Muscle of back (tissue), 3 donors: ENCODE measurements at regions not wholly inside any gene's neighbourhood (a gene's known extent, or its start where the extent isn't known, plus 50 kb on each side); places are given as distances from the start of the nearest gene placed in this dataset.

ENCODE experiments used
- DNase-seq, 3 donors: peaks; one replicate each; pipeline versions ENCODE4 v3.0.0 to v3.0.0-alpha.2; 2013

DNA sequence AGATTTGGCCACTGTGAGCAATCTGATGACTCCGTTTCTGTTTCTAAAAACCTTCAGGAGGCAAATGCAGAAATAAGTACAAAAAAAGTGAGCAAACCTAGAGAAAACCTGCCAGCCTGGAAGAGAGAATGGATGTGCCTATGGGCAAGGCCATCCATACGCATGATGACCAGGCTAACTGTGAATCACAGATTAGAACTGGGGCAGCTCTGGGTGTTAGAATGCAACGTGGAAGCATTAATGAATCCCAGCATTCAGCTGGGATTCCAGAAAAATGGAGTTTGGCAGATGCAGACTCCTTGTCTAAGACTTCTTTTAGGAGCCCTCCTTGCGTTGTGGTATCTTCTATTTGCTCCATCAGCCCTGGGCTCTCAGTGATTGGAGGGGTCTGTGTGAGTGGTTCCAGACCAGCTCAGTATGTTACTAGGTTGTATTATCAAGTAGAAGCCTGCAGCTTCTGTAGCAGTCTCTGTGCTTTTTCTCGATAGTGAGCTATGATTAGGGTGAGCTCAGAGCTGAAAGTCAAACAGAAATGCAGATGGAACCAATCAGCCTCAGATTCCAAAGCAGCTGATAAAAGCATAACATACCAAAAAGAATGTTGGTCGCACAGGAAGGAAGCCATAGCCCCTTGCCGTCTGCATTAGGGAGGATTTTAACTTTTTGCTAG is 154.0 kb downstream of the PSMG1 start:
- peak in 1 of 3 donors; percentile 63 for DNase-seq

DNA sequence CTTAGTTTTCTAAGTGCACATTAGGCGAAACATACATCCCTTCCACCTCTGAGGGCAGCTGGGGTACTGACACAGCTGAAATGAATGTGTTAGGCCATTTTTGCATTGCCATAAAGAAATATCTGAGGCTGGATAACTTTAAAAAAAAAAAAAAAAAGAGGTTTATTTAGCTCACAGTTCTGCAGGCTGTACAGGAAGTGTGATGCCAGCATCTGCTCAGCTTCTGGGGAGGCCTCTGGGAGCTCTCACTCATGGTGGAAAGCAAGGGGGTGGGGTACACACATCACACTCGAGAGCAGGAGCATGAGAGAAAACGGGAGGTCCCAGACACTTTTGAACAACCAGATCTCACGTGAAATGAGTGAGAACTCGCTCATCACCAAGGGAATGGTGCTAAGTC is 158.1 kb downstream of the PSMG1 start:
- no peak for DNase-seq

DNA sequence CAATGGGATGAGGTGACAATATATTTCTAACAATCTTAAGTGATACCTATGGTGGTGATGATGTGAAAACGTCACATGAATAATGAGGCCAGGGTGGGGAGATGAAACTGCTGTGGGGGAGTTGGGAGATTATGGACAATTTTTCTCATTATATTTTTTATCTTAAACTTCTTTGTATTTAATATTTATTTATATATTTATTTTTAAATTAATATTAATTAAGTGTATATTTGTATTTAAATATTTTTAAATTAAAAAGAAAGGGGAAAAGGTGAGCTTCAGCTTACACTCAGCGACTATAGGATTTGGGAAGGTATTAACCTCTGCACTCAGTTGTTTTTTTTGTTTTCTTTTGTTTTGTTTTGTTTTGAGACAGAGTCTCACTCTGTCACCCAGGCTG is 158.7 kb downstream of the PSMG1 start:
- no peak for DNase-seq

DNA sequence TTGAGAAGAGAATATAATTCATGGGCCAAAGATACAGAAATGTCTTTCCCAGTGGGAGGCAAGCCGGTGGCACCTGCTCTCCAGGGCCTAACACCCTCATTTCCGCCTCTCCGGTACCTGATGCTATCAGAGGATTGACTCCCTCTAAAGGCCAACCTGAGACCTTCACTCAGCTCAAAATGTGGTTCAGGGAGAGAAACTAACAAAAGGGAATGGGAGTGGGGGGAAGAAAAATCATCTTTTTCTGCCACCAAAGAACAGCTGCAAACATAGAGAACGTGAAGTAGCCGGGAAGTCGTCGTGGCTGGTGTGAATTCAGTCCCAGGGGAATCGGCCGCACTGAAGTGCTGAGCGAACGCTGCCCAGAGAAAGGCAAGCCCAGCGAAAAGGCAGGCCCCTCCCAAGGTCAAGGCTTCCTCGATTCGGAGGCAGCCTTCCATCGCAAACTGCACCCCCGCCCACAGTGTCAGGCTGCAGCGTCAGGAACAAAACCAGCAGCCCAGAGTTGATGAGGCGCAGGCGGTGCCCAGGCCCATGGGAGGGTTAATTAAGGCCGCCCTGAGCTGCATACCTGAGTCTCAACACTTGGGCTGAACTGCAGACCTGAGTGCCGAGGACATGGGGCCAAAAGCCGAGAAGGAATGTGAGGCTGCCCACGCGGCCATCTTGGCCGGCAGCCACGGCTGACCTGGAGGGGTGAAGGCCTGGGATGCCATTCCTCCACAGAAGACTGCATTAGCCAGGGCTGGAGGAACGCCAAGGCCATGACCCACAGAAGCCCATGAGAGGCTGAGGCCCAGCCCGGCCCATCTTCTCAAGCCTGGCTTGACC is 160.2 kb downstream of the PSMG1 start:
- peak; percentile 37 to 70 (median 45) for DNase-seq

DNA sequence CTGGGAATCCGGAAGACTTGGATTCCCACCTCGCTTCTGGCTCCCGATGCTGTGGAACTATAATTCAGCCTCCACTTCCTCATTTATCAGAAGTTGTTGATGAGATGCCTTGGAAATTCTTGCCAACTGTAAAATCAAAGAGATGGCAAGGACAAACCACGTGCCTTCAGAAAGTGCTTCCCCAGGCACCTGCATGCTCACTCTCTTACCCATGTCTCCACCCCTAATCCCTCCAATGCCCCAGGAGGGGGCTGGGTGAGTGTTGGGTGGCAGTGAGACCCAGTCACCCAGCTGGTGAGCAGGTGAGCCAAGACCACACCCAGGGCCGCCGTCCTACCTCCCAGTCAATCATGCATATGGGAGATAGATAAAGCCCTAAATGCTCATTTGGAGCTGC is 160.8 kb downstream of the PSMG1 start:
- DNase-seq = no peak

DNA sequence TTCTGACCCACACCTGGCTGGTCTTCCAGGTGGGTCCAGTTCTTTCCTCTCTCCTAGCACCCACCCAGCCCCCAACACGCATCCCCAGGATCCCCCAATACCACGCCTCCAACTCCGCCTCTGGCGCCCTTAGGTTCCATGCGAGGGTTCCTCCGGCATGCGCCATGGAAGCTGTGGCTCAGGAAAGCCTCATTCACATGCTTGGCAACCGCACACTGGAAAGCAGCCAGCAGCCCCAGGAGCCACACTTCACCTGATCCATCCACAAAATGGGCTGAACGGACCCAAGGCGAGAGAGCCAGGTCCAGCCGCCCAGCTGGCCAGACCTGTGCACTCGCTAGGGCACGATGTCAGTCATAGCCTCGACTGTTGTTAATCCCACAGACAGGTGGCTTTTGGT is 161.2 kb downstream of the PSMG1 start:
- DNase-seq = no peak

DNA sequence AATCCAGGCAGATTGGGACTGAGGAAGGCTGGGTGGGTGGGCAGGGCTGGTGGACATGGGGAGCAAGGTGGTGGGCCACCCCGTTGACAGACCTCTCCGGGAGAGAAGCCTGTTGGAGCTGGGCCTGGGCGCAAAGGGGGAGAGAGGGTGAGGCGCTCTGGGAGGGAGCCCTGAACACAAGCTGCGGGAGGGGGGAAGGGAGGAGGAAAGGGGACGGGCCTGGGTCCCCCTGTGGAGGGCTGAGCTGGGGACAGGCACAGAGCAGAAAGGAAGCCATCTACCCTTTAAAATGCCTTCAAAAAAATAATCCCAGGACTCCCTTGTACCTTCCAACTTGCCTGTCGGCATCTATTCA is 161.8 kb downstream of the PSMG1 start:
- DNase-seq = no peak

DNA sequence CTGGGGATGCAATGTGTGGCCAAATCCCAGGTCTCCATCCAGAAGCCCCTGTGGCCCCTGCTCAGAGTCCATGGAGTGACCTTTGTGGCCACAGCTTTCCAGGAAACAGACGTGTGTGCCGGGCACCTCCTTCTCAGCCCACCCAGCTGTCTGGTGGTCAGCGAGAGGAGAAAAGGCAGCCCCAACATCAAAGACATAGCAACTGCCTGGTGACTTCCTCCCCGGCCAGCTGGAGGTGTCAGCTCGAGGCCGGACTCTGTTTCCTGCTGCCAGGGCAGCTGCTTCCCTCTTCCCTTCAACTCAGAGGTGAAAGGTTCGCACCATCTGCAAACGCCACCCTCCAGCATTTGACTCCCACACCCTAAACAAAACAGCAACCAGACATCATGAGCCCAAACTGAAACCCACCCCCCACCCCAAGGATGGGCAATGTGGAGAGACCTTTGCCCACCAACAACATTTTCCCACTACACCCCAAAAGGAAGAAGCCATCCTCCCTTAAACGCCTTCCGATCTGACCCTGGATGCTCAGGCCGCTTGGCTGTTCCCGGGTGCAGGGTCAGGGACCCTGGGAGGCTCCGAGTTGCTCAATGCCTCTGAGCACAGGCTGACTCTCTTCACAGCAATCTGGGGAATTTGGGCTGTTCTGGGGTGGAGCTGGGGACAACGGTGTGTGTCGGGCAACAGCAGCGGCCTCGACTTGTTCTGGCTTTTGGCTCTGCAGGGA is 162.3 kb downstream of the PSMG1 start:
- peak in 2 of 3 donors; percentile 35 to 64 for DNase-seq

DNA sequence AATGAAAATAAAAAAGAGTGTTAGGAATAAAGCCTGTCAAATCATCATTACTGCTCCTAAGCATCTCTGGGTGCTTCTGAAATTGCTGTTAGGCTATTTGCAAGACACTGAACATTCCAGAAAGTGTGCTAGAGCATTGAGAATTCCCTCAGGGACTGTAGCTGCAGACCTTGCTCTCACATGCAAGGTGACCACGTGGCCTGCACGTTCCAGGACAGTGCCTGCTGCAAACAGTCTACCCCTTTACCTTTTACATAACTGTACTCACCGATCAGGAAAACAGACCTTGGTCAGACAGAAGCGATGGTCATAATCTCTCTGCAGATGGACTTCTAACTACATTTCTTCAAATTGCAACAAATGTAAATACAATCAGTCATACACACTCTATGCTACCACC is 164.5 kb downstream of the PSMG1 start:
- no peak for DNase-seq

DNA sequence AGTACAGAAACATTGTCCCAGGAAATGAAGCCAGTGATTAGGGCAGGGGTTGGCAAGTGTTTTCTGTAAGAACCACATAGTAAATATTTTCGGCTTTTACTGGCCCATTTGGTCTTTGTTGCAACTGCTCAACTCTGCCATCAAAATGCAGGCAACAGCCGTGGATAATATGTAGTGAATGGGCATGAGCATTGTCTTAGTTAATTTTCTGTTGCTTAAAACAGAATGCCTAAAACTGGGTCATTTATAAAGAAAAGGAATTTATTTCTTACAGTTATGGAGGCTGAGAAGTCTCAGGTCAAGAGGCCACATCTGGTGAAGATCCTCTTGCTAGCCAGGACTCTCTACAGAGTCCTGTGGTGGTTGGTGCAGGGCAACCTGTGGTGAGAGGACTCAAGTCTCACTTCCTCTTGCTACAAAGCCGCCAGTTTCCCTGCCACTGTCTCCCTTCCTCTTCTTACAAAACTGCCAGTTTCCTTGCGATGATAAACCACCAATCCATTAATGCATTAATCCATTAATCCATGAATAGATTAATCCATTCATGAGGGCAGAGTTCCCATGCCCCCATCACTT is 166.4 kb downstream of the PSMG1 start:
- peak in 1 of 3 donors; percentile 37 for DNase-seq

DNA sequence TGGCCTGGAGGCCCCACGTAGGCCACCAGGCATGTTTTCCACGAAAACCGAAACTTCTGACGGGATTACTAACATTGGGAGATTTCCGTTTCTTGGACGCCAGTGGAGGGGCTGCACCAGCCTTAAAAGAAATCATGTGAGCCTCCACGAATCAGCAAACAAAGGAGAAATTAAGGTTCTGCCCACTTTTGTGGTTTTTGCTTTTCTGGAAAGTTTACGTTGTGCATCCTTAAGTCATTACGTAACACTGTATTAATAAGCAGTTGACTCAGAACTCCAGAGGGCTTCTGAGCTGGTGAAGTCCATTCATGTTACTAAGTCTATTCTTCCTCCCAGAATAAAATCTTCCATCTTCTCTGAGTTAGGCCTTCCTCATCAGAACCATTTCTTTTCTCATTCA is 168.5 kb downstream of the PSMG1 start:
- DNase-seq = peak in 1 of 3 donors; percentile 90

DNA sequence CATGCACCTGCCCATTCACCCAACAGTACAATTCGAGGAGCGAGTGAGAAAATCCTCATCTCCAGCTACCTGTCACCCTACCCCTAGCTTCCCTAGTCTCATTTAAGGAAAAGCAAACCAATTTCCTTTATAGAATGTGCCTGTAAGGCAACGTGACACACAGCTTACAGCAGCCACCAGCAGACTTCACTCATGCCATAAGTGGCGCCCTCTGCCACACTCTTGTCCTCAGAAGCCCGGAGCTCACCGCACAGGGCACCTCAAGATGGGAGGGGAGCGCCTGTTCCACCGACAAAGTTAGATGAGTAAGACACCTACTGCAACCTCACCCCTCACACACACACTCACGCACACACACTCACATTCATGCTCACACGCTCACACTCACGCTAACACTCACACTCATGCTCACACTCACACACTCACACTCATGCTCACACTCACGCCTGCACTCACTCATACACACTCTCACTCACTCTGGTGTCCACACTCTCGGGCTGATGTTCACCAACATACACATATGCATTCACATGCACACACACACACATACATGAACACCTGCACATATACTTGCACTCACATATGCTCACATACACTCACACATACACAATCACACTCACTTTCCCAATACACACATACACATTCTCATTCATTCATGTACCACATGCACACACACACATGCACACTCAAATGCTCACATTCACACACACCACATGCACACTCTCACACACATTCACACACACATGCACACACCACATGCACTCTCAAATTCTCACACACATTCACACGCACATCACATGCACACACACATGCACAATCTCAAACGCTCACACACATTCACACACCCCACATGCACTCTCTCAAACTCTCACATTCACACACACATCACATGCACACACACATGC is 170.7 kb downstream of the PSMG1 start:
- no peak for DNase-seq

DNA sequence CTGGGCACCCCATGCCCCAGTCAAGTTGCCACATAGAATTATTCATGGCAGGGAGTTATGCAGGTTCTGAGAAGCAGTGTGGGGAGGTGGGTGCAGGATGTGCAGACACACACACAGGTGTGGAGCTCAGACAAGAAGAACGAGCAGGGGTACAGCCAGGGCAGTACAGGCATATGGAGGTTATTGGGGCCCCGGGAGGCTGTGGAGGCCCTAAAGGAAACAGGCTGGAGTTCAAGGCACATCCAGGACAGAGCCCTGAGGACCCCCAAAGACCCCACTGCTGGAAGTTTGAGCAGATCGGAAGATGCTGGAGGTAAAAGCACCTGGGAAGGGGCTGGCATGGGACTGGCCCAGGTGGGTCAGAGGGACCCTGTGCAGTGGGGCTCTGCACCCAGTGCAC is 171.3 kb downstream of the PSMG1 start:
- DNase-seq = no peak

DNA sequence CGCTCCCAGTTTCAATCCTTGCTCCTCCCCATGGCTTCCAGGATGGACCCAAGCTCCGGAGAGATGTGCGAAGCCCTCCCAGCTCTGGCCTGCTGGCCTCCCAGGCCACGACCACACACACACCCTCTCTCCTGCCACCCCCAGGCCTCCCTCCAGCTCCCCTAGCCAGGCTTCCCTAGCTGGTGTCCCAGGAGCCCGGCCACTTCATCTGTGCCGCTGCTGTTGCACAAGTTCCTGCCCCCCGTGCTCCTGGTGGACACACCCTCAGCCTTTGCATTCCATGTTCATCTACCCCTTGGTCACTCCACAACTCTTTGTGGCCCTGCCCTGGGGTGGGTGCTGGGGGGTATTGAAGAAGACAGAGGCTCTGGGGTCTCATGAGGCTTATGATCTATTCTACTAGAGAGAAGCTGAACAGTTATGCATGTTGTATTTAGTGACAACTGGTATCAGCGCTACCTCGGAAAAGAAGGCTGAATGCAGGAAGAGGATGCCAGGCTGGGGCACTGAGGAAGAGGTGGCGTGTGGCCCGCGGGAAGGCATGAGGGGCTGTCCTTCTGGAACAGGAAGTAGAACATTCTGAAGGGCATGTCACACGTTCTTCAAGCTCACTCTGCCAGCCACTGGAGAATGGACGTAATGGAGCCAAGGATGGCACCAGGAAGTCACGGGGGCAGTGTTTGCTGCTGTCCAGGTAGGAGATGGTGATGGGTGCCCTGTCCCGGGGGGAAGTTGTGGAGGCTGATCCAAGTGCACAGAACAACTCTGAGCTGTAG is 172.4 kb downstream of the PSMG1 start:
- no peak for DNase-seq

DNA sequence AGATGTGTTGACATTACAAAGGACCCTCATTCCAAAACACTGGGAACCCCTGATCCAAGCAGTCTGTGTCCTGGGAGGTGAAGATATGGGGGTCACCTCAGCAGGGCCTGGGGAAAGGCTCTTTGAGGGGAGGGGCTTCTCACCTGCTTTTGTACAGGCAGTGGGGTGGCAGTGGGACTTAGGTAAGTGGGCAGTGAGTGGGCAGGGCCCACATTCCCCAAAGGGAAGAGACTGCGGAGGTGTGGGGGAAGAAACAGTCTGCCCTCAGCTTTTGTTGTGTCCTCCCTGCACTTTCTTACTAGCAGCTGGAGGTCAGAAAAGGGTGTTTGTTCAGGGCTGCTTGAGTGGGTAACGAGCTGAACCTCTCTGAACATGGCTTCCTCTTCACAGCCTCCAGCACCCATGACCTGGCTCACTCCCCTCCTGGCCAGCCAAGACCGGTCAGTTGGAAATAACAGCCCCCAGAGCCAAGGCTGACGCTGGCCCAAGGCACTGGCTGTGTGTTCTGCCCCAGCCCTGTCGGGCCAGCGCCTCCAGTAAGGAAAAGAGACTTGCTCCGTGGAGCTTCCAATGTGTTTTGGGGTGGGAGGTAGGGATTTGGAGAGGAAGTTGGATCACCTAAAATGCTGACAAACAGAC is 173.5 kb downstream of the PSMG1 start:
- DNase-seq = no peak

DNA sequence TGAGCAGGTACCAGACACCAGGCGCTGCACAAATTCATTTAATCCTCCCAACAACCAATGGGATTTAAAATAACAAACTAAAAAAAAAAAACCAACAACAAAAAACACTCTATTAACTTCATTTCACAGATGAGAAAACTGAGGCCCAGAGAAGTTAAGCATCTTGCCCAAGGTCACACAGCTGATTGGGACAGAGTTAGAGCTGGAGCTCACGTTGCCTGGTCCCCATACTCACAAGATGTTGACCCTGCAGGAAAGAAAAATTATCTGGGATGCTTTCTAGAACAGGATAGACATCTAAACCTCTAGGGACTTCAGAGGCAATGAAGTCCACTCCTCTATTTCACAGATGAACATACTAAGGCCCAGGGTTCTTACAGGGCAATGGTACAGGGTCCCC is 175.3 kb downstream of the PSMG1 start:
- DNase-seq = no peak

DNA sequence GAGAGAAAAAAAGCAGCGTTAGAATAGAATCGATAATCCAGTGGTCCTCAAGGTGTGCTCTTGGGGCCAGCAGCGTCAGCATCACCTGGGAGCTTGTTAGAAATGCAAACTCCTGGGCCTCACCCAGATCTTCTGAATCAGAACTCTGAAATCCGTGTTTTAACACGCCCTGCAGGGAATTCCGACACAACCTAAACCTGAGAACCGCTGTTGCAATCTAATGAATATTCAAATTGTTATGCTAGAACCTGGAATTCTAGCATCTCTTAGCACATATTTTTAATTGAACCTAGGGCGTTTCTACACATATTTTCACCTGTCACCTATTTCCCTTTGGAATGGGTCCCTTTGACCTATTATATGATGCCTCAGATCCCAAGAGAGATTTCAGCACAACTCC is 175.7 kb downstream of the PSMG1 start:
- no peak for DNase-seq

DNA sequence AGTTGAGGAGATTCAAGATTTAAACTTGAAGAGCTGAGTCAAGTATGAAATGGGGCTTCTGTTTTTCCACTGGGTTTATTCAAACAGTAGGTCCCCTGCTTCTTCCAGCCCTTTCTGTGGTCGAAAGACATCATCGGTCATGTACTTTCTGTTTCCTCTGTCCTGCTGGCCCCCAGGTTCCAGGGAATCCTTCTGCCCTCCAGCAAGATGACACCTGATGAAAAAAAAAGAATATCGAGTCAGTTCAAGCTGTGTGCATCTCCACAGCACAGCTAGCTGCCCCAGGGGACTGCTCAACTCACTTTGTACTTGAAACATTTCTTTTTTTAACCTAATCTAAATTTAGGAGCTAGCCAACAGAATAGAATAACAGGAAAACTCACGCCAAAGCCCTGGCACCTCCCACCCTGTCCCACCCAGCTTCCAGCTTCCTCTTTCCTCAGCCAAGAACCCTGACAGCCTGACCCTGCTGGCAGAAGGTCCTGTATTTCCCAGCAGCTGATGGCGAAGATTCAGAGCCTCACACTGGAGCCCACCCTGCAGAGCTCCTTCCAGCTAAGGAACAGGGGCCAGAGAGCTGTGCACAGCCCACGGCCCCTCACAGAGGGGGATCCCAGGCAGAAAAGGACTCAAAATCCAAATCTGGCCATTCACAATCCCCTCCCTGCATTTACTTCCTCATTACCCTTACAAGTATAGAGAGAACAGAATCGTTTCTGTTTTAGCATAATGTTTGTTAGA is 176.5 kb downstream of the PSMG1 start:
- DNase-seq = peak in 1 of 3 donors; percentile 82

DNA sequence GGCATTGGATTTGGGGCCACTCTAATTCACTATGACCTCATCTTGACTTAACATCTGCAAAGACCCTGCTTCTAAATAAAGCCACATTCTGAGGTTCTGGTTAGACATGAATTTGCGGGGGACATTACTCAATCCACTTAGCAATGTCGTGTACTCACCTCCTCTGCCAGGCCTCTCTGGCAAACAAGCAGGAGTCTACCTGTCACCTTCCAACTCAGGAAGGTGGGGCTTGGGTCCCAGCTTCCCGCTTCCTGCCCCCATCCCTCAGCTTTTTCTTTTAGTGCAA is 177.8 kb downstream of the PSMG1 start:
- no peak for DNase-seq
